GM23338 (cell line): ENCODE measurements at regions not wholly inside any gene's neighbourhood (a gene's known extent, or its start where the extent isn't known, plus 50 kb on each side); places are given as distances from the start of the nearest gene placed in this dataset.

Source experiments
- ATAC-seq: fragments of 200-7000 bp; cut with Tn5 transposase; 3 replicates; pipeline ENCODE4 v1.9.1; 2020
- DNase-seq: peaks from one replicate; pipeline ENCODE4 v3.0.0-alpha.2; 2015; ENCODE audit warnings: low spot score
- H2AFZ ChIP-seq: fragments of 200-600 bp; sonication (generic); 2 replicates; pipeline ENCODE4 v1.8.0; 2016; ENCODE audit warnings: antibody characterized with exemption, mild to moderate bottlenecking, moderate library complexity
- H3F3A ChIP-seq: fragments of 200-600 bp; sonication (generic); replicated peaks from 2 replicates; pipeline ENCODE4 v1.8.0; 2017; ENCODE audit warnings: antibody characterized with exemption, mixed run types, low read depth
- H3K27ac ChIP-seq: fragments of 200-600 bp; sonication (generic); 2 replicates; pipeline ENCODE4 v1.6.1; 2016; ENCODE audit warnings: low read depth
- H3K27me3 ChIP-seq: fragments of 200-600 bp; sonication (generic); 2 replicates; pipeline ENCODE4 v1.8.0; 2016; ENCODE audit warnings: mild to moderate bottlenecking, mixed run types, moderate library complexity; ENCODE audit not compliant: insufficient read depth
- H3K36me3 ChIP-seq: fragments of 200-600 bp; sonication (generic); 2 replicates; pipeline ENCODE4 v1.8.0; 2016; ENCODE audit warnings: mild to moderate bottlenecking; ENCODE audit not compliant: insufficient read depth
- H3K4me1 ChIP-seq: fragments of 200-600 bp; sonication (generic); 2 replicates; pipeline ENCODE4 v1.8.0; 2016; ENCODE audit warnings: mild to moderate bottlenecking, moderate library complexity; ENCODE audit not compliant: insufficient read depth
- H3K4me2 ChIP-seq: fragments of 200-600 bp; sonication (generic); 2 replicates; pipeline ENCODE4 v1.7.1; 2017; ENCODE audit warnings: mixed run types
- H3K4me3 ChIP-seq: fragments of 200-600 bp; sonication (generic); 2 replicates; pipeline ENCODE4 v1.6.1; 2016; ENCODE audit warnings: mixed run types
- H3K79me2 ChIP-seq: fragments of 200-600 bp; sonication (generic); replicated peaks from 2 replicates; pipeline ENCODE4 v1.8.0; 2017; ENCODE audit warnings: mild to moderate bottlenecking; ENCODE audit not compliant: insufficient read depth
- H3K9me2 ChIP-seq: fragments of 200-600 bp; sonication (generic); 2 replicates; pipeline ENCODE4 v1.8.0; 2017; ENCODE audit not compliant: insufficient read depth
- H4K20me1 ChIP-seq: fragments of 200-600 bp; sonication (generic); replicated peaks from 2 replicates; pipeline ENCODE4 v1.8.0; 2017; ENCODE audit warnings: mild to moderate bottlenecking; ENCODE audit not compliant: insufficient read depth
- H3K27ac Mint-ChIP-seq: 2 replicates; pipeline ENCODE4 v1.8.0; 2020; ENCODE audit warnings: inconsistent platforms, mild to moderate bottlenecking, moderate library complexity, mixed read lengths
- H3K27me3 Mint-ChIP-seq: 3 replicates; pipeline ENCODE4 v1.8.0; 2022; ENCODE audit warnings: low read depth, mild to moderate bottlenecking, moderate library complexity, mixed read lengths, inconsistent platforms; ENCODE audit not compliant: insufficient read depth, poor library complexity
- H3K36me3 Mint-ChIP-seq: 3 replicates; pipeline ENCODE4 v1.8.0; 2021; ENCODE audit warnings: low read depth, mild to moderate bottlenecking, inconsistent platforms, moderate library complexity, mixed read lengths
- H3K4me1 Mint-ChIP-seq: 3 replicates; pipeline ENCODE4 v1.8.0; 2020; ENCODE audit warnings: mild to moderate bottlenecking, inconsistent platforms, mixed read lengths
- H3K4me3 Mint-ChIP-seq: 3 replicates; pipeline ENCODE4 v1.8.0; 2021; ENCODE audit warnings: moderate library complexity, mild to moderate bottlenecking, inconsistent platforms, mixed read lengths
- H3K9me3 Mint-ChIP-seq: 3 replicates; pipeline ENCODE4 v1.8.0; 2020; ENCODE audit warnings: moderate library complexity, mild to moderate bottlenecking, inconsistent platforms, mixed read lengths
- CREB1 ChIP-seq: fragments of 250-450 bp; sonication (Bioruptor Pico); IDR thresholded peaks from 2 replicates; pipeline ENCODE4 v1.5.0; 2020; ENCODE audit warnings: low read depth, mild to moderate bottlenecking, moderate library complexity
- EZH2phosphoT487 ChIP-seq: fragments of 200-600 bp; sonication (generic); IDR thresholded peaks from one replicate; pipeline ENCODE4 v1.8.1; 2018; ENCODE audit warnings: antibody characterized with exemption; ENCODE audit not compliant: unreplicated experiment
- POLR2AphosphoS5 ChIP-seq: IDR thresholded peaks from 2 replicates; pipeline ENCODE4 v1.6.1; 2016; ENCODE audit warnings: antibody characterized with exemption, low read depth
- STAT1 ChIP-seq: IDR thresholded peaks from one replicate; pipeline ENCODE4 v1.6.1; 2016; ENCODE audit warnings: antibody characterized with exemption; ENCODE audit not compliant: unreplicated experiment
- ZNF114 ChIP-seq: fragments of 250-450 bp; sonication (Bioruptor Pico); IDR thresholded peaks from 2 replicates; pipeline ENCODE4 v1.5.0; 2020; ENCODE audit warnings: mild to moderate bottlenecking, moderate library complexity
- ZNF331 ChIP-seq: fragments of 250-450 bp; sonication (Bioruptor Pico); IDR thresholded peaks from 2 replicates; pipeline ENCODE4 v1.5.0; 2020; ENCODE audit warnings: low read depth, mild to moderate bottlenecking, moderate library complexity
- TF ChIP-seq, protein P1 (sequence below): IDR thresholded peaks from one replicate; pipeline ENCODE4 v1.6.1; 2018; ENCODE audit warnings: antibody characterized with exemption; ENCODE audit not compliant: unreplicated experiment
- TF ChIP-seq, protein P2 (sequence below): fragments of 250-450 bp; sonication (Bioruptor Pico); IDR thresholded peaks from 2 replicates; pipeline ENCODE4 v1.5.0; 2020; ENCODE audit warnings: mild to moderate bottlenecking, moderate library complexity
- TF ChIP-seq, protein P3 (sequence below), 2 experiments: fragments of 200-600 bp in 1 of 2; sonication (generic) in 1 of 2; conservative IDR thresholded peaks; 2 replicates each; pipeline versions ENCODE4 v1.5.1 to v1.6.1; 2016 to 2017; ENCODE audit warnings: antibody characterized with exemption in 2 of 2, low read depth in 2 of 2, mild to moderate bottlenecking in 2 of 2, moderate library complexity in 1 of 2
- TF ChIP-seq, protein P4 (sequence below): IDR thresholded peaks from 2 replicates; pipeline ENCODE4 v1.6.1; 2016; ENCODE audit warnings: antibody characterized with exemption

DNA sequence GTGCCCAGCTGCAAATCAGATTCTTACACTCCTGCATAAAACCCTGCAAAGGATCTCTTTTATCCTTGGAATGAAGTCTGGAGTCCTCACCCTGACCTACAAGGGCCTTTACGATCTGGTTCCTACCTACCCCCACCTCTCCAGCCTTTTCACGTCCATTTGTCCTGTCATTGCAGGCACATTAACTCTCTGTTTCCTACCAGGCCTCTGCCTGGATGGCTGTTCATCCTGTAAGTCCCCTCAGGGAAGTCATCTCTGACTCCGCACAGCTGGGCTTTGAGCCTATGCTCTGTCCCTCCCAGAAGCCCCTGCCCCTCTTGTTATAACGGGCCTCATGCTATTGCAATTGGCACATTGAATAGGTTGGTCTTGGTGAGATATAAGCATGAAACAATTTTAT is 96.8 kb upstream of the USP24 start:
- Histone ChIP-seq H3K27me3 (no peaks in the 10 kb centered on the region), H3F3A (no peaks in the 10 kb centered on the region), H2AFZ (no peak overlapping the region), H4K20me1 (no peaks in the 10 kb centered on the region), H3K36me3 (no peaks in the 10 kb centered on the region), H3K4me3 (no peak overlapping the region), H3K9me2 (peaks cover 2% of the 10 kb centered on the region; the same call in 1 of the 2 replicates), H3K79me2 (no peaks in the 10 kb centered on the region), H3K4me1 (no peaks in the 10 kb centered on the region), H3K27ac (no peak overlapping the region), H3K4me2 (no peak overlapping the region)
- H3K27ac Mint-ChIP-seq = no peak overlapping the region
- TF ChIP-seq, protein P1, sequence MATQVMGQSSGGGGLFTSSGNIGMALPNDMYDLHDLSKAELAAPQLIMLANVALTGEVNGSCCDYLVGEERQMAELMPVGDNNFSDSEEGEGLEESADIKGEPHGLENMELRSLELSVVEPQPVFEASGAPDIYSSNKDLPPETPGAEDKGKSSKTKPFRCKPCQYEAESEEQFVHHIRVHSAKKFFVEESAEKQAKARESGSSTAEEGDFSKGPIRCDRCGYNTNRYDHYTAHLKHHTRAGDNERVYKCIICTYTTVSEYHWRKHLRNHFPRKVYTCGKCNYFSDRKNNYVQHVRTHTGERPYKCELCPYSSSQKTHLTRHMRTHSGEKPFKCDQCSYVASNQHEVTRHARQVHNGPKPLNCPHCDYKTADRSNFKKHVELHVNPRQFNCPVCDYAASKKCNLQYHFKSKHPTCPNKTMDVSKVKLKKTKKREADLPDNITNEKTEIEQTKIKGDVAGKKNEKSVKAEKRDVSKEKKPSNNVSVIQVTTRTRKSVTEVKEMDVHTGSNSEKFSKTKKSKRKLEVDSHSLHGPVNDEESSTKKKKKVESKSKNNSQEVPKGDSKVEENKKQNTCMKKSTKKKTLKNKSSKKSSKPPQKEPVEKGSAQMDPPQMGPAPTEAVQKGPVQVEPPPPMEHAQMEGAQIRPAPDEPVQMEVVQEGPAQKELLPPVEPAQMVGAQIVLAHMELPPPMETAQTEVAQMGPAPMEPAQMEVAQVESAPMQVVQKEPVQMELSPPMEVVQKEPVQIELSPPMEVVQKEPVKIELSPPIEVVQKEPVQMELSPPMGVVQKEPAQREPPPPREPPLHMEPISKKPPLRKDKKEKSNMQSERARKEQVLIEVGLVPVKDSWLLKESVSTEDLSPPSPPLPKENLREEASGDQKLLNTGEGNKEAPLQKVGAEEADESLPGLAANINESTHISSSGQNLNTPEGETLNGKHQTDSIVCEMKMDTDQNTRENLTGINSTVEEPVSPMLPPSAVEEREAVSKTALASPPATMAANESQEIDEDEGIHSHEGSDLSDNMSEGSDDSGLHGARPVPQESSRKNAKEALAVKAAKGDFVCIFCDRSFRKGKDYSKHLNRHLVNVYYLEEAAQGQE = no peak
- TF ChIP-seq, protein P2, sequence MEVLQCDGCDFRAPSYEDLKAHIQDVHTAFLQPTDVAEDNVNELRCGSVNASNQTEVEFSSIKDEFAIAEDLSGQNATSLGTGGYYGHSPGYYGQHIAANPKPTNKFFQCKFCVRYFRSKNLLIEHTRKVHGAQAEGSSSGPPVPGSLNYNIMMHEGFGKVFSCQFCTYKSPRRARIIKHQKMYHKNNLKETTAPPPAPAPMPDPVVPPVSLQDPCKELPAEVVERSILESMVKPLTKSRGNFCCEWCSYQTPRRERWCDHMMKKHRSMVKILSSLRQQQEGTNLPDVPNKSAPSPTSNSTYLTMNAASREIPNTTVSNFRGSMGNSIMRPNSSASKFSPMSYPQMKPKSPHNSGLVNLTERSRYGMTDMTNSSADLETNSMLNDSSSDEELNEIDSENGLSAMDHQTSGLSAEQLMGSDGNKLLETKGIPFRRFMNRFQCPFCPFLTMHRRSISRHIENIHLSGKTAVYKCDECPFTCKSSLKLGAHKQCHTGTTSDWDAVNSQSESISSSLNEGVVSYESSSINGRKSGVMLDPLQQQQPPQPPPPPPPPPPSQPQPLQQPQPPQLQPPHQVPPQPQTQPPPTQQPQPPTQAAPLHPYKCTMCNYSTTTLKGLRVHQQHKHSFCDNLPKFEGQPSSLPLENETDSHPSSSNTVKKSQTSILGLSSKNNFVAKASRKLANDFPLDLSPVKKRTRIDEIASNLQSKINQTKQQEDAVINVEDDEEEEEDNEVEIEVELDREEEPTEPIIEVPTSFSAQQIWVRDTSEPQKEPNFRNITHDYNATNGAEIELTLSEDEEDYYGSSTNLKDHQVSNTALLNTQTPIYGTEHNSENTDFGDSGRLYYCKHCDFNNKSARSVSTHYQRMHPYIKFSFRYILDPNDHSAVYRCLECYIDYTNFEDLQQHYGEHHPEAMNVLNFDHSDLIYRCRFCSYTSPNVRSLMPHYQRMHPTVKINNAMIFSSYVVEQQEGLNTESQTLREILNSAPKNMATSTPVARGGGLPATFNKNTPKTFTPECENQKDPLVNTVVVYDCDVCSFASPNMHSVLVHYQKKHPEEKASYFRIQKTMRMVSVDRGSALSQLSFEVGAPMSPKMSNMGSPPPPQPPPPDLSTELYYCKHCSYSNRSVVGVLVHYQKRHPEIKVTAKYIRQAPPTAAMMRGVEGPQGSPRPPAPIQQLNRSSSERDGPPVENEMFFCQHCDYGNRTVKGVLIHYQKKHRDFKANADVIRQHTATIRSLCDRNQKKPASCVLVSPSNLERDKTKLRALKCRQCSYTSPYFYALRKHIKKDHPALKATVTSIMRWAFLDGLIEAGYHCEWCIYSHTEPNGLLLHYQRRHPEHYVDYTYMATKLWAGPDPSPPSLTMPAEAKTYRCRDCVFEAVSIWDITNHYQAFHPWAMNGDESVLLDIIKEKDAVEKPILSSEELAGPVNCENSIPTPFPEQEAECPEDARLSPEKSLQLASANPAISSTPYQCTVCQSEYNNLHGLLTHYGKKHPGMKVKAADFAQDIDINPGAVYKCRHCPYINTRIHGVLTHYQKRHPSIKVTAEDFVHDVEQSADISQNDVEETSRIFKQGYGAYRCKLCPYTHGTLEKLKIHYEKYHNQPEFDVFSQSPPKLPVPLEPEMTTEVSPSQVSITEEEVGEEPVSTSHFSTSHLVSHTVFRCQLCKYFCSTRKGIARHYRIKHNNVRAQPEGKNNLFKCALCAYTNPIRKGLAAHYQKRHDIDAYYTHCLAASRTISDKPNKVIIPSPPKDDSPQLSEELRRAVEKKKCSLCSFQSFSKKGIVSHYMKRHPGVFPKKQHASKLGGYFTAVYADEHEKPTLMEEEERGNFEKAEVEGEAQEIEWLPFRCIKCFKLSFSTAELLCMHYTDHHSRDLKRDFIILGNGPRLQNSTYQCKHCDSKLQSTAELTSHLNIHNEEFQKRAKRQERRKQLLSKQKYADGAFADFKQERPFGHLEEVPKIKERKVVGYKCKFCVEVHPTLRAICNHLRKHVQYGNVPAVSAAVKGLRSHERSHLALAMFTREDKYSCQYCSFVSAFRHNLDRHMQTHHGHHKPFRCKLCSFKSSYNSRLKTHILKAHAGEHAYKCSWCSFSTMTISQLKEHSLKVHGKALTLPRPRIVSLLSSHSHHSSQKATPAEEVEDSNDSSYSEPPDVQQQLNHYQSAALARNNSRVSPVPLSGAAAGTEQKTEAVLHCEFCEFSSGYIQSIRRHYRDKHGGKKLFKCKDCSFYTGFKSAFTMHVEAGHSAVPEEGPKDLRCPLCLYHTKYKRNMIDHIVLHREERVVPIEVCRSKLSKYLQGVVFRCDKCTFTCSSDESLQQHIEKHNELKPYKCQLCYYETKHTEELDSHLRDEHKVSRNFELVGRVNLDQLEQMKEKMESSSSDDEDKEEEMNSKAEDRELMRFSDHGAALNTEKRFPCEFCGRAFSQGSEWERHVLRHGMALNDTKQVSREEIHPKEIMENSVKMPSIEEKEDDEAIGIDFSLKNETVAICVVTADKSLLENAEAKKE (CRISPR knock-in tag) = no peak
- TF ChIP-seq CREB1 (no peak), POLR2AphosphoS5 (no peak), STAT1 (no peak), ZNF114 (CRISPR knock-in tag) (no peak), ZNF331 (no peak), EZH2phosphoT487 (no peak)
- TF ChIP-seq, protein P3, sequence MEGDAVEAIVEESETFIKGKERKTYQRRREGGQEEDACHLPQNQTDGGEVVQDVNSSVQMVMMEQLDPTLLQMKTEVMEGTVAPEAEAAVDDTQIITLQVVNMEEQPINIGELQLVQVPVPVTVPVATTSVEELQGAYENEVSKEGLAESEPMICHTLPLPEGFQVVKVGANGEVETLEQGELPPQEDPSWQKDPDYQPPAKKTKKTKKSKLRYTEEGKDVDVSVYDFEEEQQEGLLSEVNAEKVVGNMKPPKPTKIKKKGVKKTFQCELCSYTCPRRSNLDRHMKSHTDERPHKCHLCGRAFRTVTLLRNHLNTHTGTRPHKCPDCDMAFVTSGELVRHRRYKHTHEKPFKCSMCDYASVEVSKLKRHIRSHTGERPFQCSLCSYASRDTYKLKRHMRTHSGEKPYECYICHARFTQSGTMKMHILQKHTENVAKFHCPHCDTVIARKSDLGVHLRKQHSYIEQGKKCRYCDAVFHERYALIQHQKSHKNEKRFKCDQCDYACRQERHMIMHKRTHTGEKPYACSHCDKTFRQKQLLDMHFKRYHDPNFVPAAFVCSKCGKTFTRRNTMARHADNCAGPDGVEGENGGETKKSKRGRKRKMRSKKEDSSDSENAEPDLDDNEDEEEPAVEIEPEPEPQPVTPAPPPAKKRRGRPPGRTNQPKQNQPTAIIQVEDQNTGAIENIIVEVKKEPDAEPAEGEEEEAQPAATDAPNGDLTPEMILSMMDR (conservative IDR thresholded peaks at IDR 0.05; ENCODE audit: low read depth in 2 of 2) = no peak
- TF ChIP-seq, protein P4, sequence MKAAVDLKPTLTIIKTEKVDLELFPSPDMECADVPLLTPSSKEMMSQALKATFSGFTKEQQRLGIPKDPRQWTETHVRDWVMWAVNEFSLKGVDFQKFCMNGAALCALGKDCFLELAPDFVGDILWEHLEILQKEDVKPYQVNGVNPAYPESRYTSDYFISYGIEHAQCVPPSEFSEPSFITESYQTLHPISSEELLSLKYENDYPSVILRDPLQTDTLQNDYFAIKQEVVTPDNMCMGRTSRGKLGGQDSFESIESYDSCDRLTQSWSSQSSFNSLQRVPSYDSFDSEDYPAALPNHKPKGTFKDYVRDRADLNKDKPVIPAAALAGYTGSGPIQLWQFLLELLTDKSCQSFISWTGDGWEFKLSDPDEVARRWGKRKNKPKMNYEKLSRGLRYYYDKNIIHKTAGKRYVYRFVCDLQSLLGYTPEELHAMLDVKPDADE = no peak
- peaks cover 2% of the 10 kb centered on the region for H3K27me3 Mint-ChIP-seq
- H3K36me3 Mint-ChIP-seq = no peaks in the 10 kb centered on the region
- peaks cover 2% of the 10 kb centered on the region; the same call in 1 of the 3 replicates for H3K4me1 Mint-ChIP-seq
- H3K4me3 Mint-ChIP-seq = no peak overlapping the region
- no peak for ATAC-seq
- no peaks in the 10 kb centered on the region for H3K9me3 Mint-ChIP-seq
- no peak for DNase-seq
